ENCODE measurements at regions not wholly inside any gene's neighbourhood (a gene's known extent, or its start where the extent isn't known, plus 50 kb on each side); places are given as distances from the start of the nearest gene placed in this dataset.
"Not testable (repeated sequence)": the region's sequence is repeated elsewhere in the genome, so short reads cannot be mapped to it uniquely, and the experiment has no call there.

DNA sequence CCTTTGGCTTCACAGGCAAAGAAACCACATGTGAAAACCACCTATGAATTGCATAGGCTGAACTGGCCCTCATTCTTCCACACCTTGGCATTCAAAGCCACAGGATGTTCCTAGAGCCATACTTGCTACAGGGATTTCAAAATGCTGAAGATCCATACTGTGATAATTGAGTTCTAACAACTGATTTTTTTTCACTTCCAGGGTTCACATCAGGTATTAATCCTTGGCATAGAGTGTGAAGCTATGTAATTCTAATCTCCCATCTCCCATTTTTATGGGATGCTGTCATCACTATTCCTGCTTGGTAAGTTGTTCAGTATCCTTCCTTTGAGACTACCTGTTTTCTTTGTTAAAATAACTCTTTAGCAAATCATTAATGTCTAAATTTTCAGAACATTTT lies 1569.2 kb upstream of the ADGRL3 start:
- DNase-seq = no peak

DNA sequence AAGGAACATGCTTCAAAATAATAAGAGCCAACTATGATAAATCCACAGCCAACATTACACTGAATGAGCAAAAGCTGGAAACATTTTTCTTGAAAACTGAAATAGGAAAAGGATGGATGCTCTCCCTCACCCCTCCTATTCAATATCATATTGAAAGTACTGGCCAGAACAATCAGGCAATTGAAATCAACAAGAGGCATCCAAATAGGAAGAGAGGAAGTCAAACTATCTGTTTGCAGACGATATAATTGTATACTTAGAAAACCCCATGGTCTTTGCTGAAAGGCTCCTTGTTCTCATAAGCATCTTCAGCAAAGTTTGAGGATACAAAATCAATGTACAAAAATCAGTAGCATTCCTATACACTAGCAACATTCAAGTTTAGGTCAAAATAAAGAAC lies 1562.5 kb upstream of the ADGRL3 start:
- DNase-seq = no peak

DNA sequence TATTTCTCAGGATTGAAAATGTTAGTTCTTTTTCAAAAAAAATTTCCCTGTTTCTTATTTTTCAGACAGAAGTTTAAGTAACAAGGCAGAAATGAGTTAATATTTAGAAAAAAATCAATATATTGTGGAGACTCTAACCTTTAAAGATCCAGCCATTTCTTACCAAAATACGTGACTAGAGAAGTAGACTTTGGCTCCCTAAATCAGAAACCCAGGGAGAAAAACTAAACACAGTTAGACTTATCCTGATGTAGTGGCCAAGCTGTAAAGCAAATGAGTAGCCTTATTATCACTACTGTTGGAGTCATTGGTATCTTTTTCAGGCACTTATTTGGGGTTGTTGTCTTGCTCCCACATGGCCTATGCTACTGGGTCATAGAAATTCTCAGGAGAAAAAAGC lies 1556.4 kb upstream of the ADGRL3 start:
- no peak for DNase-seq

DNA sequence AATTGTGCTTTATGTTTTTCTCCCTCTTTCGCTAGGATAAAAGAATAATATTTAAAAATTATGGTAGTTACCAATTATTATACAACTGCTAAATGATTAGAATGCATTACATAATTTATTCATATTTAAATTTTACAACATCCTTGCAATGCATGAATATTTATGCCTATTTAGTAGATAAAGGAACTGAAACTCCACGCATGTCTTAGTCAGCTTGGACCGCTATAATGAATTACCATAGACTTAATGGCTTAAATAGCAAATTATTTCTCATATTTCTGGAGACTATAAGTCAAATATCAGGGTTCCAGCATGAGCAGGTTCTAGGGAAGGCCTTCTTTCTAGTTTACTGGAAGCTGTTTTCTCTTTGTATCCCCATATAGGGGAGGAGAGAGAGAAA lies 1555.4 kb upstream of the ADGRL3 start:
- no peak for DNase-seq

DNA sequence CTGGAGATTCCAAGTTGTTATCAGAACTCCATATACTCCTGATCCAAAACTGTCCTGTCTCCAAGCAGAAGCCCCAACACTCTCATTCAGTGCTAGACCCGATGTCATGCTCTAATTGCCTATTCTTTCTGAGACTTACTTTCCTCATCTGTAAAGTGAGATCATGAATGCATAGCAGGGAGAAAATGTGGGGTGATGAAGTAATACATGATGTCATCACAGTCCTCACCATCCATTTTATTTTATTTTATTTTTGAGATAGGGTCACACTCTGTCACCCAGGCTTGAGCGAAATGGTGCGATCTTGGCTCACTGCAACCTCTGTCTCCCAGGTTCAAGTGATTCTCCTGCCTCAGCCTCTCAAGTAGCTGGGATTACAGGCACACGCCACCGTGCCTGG lies 1554.0 kb upstream of the ADGRL3 start:
- DNase-seq = no peak

DNA sequence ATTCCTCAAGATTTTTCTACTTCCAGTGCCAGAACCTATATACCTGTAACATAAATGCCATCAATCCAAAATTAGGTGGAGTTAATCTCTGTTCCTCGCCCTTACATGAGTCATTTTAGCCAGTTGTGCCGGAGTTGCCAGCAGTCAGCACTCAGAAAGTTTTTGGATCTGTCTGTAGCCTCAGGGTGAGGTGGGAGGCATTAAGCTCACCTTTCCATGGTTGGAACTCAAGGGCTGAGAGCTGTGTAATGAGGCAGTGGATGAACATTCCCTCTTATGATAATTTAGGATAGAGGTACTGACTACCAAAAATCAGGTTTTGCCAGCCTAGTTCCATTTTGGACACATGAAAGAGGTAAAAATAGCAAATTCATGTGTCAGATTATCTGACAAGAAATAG lies 1553.1 kb upstream of the ADGRL3 start:
- no peak for DNase-seq

DNA sequence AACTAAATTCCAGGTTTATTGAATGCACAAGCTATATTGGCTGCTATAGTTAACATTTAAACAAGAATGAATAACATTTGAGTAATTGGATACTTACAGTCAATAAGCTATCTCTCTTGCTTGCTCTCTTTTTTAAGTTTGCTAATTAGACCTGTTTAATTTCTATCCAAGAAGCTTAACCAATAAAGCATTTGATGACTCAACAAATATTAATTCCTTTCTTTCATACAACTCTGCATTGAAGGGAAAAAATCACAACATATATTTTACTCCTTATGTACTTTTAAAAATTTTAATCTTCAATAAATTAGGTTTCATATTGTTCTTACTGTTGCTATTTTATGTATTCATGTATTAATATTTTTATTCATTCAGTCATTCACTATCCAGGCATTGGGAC lies 1552.6 kb upstream of the ADGRL3 start:
- no peak for DNase-seq

DNA sequence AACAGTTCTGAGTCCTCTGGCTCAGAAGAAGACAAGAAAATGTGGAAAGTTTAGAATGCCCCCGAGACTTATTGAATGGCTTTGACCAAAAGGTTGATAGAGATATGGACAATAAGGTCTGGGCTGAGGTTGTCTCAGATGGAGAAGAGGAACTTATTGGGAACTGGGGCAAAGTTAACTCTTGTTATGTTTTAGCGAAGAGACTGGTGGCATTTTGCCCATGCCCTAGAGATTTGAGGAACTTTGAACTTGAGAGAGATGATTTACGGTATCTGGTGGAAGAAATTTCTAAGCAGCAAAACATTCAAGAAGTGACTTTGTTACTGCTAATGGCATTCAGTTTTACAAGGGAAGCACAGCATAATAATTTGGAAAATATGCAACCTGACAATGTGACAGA lies 1549.3 kb upstream of the ADGRL3 start:
- DNase-seq = no peak

DNA sequence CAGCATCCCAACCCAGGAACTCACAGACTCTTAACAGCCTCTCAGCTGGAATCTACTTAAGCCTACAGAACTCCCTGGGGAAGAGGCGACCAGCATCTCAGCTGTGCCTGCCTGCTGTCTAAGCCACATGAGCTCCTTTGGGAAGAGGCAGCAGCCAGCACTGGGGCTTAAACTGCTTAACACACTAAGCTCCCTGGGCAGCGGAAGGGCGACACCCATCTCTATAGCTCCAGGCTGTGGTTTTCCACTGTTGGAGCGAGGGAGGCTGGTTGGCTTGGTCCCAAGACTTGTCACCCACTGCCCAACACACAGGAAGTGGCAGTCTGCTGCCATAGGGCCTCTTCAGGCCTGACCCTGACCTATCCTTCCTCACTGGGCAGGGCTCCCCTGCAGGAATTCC lies 1544.1 kb upstream of the ADGRL3 start:
- no peak for DNase-seq

DNA sequence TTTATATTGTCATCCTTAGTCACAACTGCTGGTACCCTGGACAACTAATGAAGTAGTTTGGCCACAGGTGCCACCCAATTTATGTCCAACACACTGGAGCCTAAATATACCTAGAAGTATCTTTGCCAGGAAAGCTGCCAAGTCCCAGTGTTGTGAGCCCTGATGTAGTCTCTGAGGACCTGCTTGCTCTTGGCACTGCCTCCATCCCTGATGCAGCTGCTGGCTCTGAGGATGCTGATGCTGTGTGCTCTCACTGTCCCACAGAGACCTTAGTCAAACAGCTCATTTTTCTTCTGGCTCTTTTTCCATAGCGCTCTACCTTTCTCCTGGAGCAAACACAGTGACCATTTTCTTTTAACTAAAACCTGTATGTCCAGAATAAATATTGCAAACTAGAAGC lies 1535.4 kb upstream of the ADGRL3 start:
- DNase-seq = no peak

DNA sequence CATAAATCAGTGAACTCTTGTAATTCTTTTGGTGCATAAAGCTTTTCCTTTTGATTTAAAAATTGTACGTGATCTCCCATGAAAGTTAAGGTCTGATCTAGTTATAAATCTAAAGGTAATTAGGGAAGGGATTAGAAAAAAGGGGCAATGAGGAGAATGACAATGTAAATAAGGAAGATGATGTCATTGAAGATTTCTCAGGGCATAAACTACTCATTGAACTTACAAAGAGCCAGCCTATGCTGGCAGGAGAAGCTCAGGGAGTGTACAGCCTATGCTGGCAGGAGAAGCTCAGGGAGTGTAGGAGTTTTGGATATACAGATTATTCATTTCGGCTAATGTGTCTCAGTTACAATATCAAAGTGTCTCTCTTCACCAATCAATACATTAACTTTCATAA lies 1533.5 kb upstream of the ADGRL3 start:
- DNase-seq = no peak

DNA sequence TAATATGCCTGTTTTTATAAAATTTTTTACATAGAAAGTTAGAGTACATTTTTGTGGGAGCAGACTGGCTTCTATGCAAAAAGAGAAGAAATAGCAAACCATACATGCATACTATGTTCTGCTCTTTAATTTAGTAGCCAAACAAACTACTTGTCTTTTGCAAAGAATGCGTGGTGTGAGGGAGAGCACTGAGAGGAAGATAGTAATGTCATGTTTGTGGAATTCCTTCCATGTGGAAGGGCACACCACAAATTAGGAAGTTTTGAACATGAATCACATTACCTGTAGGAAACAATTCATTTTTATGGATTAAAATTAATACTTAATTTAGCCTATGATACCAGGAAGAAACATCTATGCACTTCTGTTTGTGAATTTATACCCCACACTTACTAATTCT lies 1529.1 kb upstream of the ADGRL3 start:
- no peak for DNase-seq

DNA sequence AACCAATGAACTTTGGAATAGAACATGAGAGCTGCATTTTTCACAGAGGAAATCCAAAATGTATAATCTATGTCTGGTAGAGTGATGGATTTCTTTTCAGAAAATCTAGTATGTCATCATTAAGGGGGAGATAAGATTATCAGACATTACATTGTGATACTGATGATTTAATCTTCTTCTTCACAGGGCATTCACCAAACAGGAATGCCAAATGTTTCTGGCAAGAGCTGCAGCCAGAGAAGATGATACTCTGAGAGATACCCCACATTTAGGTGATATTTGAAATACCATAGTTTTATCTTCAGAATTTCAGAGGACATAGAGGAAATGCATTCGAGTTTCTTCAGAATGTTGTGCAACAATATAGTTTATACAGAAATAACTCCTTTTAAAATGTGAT lies 1523.7 kb upstream of the ADGRL3 start:
- DNase-seq = no peak

DNA sequence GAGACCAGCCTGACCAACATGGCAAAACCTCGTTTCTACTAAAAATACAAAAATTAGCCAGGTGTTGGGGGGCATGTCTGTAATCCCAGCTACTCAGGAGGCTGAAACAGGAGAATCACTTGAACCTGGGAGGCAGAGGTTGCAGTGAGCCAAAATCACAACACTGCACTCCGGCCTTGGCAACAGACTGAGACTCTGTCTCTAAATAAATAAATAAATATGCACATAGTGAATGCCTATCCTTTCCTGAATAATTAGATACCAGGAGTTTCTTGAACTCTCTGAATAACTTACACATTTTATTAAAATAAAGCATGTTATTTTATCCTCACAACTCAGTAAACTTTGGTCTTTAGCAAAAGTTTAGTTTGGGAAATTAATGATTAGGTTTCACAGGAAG lies 1523.1 kb upstream of the ADGRL3 start:
- DNase-seq = not testable (repeated sequence)

DNA sequence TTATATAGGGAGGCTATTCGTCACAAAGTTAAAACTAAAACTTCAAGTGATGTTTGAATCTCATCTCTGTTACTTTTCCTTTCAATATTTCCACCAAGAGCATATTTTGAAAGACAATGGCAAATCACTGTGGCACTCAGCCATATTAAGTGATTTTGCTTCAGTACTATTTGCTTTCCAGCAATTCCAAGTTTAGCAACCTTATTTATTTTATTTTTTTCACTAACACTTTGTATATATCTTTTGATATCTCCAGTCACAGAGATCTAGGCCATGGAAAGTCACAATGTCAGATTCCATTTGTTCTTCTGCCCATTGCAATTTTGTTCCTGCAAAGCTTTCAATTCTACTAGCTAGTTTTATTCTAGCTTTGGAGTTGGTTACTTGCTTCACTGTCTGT lies 1514.5 kb upstream of the ADGRL3 start:
- no peak for DNase-seq

DNA sequence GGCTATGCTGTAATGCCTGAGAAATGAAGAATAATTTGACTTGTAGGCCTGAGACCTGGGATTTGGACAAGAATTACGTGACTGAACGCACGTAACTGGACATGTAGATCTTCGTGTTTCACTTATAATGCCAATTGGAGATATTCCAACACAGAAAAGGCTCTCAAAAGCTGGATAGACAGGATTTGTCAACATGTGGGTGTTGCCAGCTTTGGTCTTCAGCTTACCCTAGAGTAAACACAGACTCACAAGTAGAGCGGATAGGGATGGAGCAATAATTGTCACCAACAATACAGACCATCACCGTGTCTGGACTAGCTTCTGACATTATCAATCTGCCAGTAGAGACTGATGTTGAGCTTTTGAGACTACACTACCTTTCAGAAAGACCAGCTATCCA lies 1511.0 kb upstream of the ADGRL3 start:
- DNase-seq = no peak

DNA sequence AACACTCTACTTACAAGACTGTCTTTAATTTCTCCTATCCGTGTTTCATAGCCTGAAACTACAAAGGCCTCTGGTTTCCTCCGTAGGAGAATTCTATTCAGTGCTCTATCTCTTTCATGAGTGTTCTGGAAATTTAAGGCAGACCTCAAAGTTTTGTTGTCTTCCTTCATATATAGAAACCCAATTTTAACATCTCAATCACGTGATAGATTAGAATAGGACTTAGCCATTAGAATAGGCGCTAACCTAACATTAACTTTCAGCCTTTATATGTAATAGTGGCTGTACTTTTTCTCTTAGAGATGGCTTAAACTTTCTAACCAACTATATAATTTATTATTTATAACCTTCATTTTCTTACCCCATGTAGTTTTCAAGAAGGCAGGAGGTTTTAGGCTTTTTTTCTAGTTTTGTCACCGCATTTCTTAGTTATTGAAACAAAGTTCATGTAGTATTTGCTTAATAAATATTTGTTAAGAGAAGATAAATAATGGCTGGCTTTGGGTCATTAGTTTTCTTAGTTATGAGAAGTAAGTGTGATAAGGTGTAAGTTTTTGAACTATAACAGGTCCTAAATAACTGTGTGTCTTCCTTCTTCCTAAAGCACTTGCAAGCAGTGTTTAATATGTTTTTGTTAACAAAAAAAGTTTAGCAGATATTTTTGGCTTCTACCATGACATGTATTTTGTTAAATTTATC lies 1504.6 kb upstream of the ADGRL3 start:
- DNase-seq = no peak

DNA sequence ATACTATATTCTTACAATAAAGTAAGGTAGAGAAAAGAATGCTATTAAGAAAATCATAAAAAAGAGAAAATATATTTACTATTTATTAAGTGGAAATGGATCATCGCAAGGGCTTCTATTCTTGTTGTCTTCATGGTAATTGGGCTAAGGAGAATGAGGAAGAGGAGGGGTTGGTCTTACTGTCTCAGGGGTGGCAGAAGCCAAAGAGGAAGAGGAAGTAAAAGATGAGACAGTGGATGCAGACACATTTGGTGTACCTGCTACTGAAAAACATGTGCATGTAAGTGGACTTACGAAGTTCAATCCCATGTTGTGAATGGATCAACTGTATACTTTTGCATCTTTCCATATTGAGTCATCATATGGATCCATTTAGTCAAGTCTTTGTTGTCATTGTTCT lies 1502.1 kb upstream of the ADGRL3 start:
- DNase-seq = no peak

DNA sequence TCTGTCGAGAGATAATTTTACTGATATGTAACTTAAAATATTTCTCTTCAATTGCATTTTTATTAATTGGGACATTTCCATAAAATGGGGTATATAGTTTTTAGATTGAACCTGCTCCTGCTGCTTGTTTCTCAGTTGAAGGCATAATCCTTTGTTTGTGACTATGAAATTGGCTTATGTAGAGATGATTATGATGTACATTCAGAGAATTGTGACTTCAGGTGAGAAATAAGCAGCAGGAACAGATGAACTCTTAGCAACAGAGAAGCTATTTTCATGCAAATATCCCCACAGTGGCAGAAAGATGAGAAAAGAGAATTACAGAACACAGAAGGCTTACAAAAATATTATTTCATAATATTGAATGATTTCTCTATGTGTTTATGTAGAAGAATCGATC lies 1499.5 kb upstream of the ADGRL3 start:
- no peak for DNase-seq

DNA sequence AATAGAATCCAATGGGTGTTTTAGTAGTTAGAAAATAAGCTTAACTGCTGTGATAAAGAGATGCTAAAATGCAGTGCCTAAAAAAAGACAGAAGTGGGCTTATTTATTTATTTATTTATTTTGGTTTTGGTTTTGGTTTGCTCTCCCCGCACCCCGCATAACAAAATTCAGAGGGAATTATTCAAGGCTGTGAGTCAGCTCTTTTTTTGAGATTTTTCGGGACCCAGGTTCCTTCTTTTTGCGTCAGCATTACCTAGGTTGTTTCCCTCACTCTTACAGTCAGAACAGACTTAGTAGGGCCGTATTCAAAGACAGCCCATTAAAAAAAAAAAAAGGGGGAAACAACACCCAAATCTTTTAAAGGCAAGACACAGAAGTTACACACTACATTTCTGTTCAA lies 1495.5 kb upstream of the ADGRL3 start:
- no peak for DNase-seq

DNA sequence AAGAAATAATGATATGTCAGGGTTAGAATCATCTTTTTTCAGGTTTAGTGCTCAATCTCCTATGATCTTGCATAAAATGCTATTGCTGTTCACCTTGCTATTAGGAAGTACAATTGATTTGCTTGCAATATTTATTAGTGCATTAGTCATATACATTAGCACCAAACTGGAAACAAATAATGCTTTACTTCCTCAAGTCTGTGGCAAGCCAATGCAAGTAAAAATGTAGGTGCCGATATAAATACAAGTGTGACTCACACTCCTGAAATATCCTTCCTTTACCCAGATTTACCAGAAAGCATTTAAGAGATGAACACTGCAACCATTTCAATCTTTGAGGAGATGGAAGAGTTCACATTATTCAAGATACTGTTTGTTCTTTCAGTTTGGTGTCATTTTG lies 1487.7 kb upstream of the ADGRL3 start:
- DNase-seq = no peak

DNA sequence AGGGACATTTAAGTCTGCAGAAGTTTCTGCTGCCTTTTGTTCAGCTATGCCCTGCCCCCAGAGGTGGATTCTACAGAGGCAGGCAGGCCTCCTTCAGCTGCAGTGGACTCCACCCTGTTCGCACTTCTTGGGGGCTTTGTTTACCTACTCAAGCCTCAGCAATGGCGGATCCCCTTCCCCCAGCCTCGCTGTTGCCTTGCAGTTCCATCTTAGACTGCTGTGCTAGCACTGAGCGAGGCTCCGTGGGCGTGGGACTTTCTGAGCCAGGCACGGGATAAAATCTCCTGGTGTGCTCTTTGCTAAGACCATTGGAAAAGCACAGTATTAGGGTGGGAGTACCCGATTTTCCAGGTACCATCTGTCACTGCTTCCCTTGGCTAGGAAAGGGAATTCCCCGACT lies 1475.8 kb upstream of the ADGRL3 start:
- not testable (repeated sequence) for DNase-seq

DNA sequence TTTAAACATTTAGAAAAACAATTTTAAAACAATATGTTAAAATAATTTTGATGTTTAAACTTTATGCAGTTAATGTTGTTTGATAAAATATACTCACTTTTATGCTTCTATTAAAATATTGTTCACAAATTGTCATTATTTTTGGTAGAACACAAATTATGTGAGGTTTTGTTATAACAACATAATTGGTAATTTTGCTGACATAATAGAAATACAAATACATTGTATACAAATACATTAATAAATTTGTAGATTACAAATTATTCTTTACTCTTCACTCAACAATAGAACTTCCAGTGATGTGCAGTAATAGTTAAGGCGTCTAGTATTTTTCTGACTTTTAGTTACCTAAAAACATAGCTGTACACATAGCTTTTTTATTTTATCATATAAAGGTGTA lies 1472.4 kb upstream of the ADGRL3 start:
- DNase-seq = no peak

DNA sequence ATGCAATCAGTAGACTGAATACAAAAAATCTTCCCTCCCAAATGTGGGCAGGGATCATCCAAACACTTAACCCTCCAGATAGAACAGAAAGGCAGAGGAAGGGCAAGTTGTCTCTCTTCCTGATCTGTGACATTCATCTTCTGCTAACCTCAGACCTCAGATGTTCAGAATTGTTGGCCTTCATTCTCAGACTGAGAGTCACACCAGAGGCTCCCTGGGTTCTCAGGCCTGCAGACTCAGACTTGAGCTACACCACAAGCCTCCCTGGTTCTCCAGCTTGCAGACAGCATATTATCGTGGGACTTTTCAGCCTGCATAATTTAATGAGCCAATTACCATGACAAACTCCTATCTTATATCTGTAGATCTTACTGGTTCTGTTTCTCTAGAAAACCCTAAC lies 1471.6 kb upstream of the ADGRL3 start:
- DNase-seq = no peak

DNA sequence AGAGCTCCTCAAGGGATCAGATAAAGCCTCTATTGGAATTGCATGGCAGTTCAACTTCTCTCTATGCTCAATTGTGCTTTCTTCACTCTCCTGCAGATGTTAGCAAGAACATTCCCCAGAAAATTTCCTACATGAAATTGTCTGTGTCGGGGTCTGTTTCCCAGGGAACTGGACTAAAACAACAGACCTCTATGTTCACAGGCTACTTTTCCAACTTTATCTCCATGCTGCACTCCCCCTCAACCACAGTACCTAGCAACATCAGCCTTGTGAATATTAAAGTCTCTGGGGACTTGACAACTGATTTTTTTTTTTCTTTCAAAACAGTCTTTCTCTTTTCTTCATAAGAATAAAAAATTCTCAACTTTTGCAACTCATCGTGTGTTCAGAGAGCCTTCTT lies 1470.8 kb upstream of the ADGRL3 start:
- DNase-seq = no peak

DNA sequence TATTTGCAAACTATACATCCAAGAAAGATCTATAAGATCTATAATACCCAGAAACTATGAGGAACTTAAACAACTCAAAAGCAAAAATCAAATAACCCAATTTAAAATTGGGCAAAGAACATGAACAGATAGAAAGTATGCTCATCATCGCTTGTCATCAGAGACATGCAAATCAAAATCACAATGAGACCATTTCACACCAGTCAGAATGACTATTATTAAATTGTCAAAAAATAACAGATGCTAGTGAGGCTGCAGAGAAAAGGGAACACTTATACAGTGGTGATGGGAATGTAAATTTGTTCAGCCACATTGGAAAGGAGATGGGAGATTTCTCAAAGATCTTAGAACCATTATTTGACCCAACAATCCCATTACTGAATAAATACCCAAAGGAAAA lies 1451.7 kb upstream of the ADGRL3 start:
- no peak for DNase-seq

Measured in SW 1271 (cell line).